Epidermal melanocyte (primary cell): ENCODE measurements at regions not wholly inside any gene's neighbourhood (a gene's known extent, or its start where the extent isn't known, plus 50 kb on each side); places are given as distances from the start of the nearest gene placed in this dataset.

Experiments
- DNase-seq: peaks from one replicate; pipeline ENCODE4 v3.0.0; 2011; ENCODE audit warnings: low spot score; ENCODE audit not compliant: insufficient read length

DNA sequence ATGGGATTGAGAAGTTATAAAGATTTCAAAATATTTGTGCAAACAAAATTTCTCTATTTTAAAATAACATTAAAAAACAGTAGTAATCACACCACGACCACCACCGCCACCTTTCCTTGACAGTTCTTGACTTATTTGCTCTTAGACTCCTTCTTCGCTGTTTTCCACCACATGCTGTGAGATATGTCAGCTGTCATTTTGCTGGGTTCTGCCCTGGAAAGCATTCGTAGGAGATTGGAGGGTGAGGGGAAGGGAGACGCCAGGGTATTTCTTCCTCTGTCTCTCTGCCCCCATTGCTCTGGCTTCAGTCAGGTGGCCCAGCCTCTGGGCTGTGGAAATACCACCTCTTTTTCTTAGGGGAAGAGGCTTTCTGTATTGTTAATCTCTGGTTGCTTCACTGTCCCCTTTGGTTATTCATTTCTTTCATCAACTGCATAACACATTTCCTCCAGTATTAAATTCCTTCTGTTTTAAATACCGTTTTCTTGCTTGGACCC lies 186.2 kb downstream of the NEDD1 start:
- no peak for DNase-seq

DNA sequence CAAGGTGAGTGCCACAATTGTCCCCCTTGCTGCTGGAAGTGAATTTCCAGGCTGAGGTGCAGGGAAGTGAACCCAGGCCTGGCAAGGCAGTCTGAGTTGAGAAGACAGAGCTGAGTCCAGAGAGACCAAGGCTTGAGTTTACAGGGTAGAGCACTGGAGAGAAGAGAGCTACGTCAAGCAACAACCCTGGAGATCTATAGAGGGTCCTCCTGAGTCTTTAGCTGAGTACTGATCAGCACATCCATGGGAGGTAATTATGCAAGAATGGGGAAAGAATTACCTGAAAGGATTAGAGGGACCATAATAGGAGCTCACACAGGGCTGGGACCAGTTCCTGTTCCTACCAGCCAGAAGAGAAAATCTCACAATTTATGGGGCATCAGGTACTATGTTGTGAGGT lies 190.7 kb downstream of the NEDD1 start:
- no peak for DNase-seq

DNA sequence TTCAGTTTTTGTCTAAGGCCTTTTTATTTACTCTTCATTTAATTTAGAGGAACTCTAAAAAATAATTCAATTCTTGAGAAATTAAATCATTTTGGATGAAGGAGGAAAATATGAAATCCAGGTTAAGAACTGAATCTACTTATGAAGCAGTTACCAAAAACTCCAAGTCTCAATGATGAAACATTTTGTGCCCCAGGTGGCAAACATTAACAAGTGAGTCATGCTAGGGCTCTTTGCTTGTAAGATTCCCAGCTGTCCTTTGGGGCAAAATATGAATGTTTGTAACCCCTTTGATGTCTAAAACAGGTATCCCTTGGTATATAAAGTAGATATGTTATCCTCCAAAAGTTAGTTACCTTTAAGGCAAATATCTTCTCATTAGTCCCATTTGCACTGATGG lies 202.4 kb downstream of the NEDD1 start:
- no peak for DNase-seq

DNA sequence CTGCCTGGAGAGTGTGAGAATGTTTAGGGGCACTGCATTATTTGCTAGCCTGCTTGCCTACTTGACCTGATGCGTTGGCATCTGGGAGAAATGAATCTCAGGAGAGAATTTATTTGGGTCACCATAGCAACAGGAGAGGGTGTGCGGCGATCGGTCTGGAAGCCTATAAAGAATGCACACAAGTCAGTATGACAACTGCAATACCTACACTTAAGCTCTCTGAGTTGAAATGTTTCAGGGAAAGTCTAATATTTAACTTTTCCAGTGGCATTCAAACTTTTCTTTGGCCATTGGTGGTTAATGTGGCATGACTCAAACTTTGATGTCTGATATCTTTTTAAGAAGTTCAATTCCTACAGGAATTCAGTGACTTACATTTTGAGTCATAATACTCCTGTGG lies 205.1 kb downstream of the NEDD1 start:
- DNase-seq, result no peak

DNA sequence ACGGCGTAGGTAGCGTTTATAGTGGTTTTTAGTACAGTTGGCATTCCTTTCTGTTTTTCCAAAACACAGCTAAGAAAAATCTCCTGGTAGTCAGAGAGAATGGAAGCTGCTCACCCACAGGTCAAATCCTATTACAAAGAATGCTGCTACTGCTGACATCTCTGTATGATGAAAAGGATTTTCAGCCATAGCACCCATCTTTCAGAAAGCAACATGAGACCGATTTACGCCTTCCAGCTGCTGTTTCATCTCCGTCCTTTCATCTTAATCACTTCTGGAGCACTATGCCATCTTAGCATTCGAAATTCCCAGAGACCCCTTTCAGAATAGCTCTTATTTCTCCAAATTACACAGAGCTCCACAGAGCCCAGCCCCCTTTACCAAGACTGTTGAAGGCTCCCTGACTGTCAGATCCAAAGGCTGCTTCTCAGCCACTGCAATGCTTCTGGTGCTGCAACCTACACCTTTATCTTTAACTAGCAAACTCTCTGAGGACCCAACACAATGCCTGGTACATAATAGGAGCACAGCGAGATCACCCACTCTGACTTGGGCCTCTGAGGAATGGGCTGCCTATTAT lies 211.8 kb downstream of the NEDD1 start:
- no peak for DNase-seq

DNA sequence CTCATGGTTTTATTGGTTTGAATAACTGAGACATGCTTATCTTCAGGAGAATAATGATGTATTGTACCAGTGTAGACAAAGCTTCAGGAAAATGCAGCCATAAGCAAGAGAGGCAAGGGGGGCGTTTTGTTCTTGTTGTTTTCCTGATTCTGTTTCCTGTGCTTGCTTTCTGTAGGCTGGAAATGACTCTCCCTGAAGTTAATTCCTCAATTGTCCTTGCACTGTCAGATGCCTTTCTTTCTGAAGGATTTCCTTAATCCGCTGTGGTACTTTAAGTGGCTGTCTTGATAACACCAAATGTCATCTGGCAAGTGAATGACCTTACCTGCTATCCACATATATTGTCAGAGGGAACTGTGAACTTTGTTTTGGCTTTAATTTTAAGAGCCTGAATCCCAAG lies 220.0 kb downstream of the NEDD1 start:
- DNase-seq, result no peak

DNA sequence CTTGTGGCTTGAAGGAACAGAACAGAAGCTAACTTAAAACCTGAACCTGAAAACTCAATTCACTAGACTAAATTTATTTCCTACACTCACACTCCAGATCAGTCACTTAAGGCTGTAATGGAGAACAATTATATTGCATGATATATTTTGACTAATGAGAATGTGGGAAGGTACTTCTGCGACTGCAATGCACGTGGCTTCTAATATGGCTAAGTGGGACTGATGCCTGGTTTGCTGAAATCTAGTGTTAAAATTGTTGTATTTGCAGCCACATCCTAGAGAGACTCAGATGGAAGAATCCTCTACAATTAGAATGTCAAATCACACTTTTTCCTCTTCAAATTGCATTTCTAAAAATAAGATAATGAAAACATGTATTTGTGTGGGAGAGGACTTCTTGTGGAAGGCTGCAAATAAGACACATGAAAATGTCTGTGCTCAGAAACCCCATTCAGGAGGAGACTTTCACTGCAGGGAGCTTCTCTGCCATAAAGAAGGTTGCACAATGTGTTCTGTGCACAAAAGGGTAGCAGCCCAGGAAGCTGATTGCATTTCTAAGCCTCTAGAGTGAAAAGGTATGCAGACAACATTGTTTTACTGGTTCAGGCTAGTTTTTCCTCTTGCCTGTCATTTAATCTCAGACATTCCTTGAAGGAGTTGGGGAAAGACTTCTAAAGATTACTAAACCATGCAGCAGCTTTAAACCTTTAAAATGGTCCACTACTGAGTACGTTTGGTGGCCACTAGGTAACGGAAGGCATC lies 224.3 kb downstream of the NEDD1 start:
- no peak for DNase-seq

DNA sequence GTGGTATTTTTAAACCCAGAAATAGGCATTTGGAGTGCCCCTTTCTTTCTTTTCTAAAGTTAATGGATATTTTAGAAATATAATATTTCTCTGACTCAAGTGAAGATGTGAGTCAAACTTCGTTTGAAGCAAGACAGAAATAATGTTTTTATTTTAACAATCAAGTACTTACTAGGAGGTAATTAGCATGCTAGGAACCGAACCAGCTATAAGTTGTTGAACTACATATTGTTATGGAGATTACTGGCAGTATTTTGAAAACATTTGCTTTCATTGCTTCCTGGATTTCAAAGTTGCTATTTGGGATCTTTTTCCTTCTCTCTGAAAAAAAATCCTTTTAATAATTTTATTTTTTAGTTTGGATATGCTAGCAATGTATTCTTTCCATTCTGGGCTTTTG lies 225.2 kb downstream of the NEDD1 start:
- DNase-seq, result no peak

DNA sequence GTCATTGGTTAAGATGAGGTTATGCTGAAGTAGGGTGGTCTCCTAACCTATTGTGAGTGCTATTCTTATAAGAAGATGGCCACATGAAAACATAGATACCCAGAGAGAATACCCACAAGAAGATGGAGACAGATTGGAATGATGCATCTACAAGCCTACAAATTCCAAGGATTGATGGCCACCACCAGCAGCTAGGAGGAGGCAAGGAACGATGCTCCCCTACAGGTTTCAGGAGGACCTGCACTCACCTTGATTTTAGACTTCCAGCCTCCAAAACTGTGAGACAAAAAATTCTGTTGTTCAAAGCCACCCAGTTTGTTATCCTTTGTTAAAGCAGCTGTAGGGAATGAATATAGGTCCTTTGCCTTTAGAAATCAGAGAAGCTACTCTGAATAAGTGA lies 227.4 kb downstream of the NEDD1 start:
- no peak for DNase-seq

DNA sequence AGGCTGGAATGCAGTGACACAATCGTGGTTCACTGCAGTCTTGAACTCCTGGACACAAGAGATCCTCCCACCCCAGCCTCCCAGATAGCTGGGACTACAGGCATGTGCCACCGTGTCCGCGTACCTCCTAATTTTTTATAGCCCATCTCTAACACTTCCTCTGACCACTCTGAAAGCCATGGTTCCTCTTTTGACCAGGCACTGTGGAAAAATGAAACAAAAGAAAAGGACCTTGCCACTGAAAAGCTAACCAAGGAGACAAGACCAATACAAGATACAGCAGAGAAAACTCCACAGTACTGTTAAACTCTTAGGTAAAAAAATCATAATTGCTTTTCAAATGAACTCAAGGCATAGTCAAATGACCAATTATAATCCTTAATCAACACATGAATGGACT lies 233.3 kb downstream of the NEDD1 start:
- DNase-seq, result no peak

DNA sequence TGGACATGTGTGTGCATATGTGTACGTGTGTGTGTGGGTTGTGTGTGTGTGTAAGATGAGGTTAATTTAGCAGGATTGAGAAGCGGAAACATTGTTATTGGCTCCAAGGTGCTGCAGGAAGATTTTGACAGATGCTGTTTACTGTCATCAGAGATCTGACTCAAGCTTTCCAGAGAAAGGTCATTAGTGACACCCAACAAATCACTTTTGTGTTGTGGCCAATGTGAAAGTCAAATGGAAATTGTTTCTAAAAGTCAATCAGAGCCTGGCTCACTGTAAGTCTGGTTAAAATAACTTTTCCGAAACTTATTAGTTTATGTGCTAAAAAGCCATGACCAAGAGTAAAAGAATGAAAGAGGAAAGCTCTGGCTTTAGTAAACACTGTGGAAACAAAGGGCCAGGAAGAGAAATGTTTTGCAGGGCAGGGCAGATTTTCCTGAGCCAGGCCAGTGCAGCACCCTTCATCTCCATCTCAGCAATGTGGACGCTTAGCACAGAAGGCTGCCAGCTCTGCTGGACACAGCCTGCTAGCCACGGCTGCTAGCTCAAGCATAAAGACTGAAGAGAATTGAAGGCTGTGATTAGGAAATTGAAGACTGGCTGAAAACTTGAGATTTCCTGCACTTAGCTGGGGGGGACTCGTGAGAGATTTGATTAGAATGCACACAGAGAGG lies 235.8 kb downstream of the NEDD1 start:
- no peak for DNase-seq

DNA sequence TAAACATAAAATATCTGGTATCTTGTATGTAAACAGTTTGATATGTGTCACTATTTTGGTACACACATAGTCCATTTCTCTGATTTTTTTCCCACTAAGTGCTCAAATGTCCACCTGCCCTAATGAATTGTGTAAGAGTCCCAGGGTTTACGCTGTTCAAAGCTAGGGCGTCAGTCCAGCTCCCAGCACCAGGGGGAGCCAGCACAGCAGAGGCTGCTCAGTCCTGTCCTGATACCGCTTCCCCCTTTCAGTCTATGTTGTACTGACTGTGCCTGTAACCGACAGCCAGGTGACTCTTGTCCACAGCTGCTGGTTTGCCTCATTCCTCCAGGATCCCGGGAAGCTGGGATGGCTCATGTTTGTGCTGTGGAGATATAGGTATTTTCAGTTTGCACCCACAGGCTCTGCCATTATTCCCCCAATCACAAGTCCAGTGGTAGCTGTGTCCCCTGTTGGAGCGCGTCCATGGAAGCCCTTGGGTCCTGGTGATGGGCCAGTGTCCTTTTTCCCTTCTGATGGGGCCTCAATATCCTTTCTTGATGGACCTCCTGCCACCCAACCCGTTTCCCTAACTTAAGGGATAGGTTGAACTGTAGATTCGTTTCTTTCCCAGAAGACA lies 242.0 kb downstream of the NEDD1 start:
- no peak for DNase-seq

DNA sequence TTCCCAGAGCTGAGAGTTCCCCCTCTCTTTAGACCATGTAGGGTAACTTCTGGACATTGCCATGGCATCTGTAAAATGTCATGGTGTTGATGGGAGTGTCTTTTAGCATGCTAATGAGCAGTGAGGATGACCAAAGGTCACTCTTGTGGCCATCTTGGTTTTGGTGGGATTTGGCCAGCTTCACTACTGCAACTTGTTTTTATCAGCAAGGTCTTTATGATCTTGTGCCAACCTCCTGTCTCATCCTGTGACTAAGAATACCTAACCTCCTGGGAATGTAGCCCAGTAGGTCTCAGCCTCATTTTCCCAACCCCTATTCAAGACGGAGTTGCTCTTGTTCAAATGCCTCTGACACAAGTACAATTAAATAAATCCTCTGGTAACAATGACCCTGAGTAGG lies 244.4 kb downstream of the NEDD1 start:
- DNase-seq, result no peak

DNA sequence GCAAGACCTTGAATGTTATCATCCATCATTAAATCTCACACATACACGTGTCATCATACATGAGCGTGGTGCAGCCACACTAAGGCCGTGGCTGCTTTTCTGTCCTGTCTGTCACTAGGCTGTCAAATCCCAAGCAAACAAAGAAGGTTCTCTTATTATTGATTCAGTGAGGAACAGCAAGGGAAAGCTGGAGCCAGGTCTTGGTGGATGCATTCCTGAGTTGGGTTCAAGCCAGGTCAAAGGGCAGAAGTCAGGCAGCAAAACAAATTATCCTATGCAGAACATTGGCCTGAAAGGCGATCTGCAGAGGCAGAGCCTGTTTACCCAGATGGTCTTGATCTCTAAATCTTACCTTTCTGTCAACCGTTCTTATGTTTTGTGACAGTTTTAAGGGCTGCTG lies 252.3 kb downstream of the NEDD1 start:
- no peak for DNase-seq

DNA sequence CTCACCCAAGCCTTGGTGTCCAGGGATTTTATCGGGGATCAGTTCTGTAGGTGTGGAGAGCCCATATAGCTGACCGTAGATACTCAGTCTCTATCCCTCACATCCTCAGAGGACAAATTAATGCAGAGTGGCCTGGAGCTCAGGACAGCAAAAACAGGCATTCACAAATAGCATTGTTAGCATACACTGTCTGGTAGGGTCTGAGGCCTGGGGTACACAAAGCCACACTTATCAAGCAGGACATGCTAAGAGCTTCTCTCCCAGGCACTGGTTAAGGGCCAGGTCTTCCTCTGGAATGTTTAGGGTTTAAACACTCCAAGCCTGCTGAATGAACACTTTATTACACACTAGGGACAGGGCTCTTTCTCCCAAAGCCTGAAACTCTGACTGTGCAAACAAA lies 253.2 kb downstream of the NEDD1 start:
- DNase-seq, result no peak

DNA sequence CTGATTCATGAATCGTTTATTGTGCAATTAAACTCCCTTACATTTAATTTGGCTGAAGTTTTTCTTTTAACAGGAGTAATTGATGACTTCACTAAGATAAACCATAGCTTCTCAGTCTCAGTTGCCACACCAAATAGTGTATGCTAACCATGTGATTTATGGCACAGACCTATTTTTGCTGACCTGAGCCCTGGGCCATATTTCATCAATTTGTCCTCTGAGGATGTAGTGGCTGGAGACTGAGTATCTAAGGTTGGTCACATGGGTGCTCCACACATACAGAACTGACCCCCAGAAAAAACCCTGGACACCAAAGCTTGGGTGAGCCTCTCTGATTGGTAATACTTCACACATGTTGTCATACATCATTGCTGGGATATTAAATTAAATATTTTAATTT lies 255.1 kb downstream of the NEDD1 start:
- no peak for DNase-seq

DNA sequence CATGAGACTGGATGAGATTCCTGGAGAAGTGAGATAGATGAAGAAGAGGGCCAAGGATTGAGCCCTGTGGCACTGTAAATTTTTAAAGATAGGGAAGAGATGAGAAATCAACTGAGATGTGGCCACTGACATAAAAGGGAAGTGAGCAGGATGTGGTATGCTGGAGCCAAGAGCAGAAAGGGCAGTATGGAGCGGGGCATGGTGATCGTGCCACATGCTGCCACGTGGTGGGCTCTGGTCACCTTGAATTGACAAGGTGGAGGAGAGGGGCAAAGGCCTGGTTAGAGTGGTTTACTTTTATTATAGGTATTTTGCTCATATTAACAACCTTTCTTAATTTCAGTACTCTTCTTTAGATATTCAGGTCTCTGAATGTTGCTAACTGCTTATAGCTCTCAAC lies 257.9 kb downstream of the NEDD1 start:
- no peak for DNase-seq

DNA sequence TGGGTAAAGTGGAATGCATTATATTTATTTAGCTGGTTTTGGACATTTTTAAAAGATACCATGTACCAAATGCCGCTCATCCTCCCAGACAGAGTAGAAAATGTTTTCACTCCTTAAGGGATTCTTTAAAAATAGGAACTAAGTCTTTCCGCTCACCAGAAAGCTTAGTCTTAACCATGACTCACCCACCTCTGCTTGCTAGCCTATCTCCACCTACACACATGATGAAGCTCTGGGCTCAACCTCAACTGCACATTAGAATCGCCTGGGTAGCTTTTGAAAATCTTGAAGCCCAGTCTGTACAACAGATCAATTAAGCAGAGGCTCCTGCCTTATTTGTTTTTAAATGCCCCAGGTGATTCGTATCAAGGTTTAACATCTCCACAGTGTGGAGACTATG lies 260.5 kb downstream of the NEDD1 start:
- DNase-seq, result no peak

DNA sequence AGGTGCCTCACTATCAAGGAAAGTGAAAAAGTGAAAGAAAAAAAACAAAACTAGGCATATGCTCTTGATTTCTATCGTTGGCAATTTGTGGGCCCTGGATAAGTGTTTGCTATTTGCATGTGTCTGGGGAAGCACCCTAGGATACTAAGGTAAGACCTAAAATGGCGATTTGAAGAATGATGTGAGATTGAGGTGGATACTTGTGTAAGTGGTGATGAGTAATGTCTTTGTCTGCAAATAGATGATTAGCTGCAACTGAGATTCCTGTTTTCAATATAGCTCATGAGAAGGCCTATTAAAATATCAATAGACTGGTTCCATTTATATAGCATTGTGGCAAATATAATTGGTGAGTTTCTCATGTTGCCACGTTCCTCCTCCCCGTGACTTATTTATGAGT lies 261.7 kb downstream of the NEDD1 start:
- DNase-seq, result no peak

DNA sequence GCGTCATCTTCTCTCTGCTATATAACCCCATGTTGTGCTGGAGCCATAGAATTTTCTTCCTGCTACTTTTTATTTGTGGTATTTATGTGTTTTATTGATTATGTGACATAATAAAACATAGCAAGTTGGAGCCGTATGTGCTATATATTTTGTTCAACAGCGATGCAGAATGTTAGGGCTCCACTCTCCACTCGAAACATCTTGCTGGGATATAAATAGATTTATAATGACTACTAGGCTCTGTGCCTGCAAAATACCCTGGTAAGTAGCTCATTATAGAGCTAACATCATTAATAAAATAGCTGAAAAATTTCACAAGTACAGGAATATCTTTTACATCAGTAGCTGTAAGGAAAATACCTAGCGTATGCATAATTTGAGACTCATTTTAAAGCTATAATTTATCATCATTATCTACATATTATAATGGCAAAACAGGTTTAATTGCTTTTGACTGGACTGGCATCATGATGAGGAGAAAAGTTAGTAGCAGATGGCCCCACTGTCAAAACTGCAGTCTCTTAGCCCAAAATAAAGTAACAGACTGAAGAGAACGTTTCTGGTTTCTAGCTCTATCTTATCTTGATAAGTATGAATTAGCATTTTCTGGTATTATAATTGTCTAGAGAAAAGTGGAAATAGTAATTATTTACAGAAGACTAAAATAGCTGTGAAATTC lies 263.0 kb downstream of the NEDD1 start:
- DNase-seq, result no peak

DNA sequence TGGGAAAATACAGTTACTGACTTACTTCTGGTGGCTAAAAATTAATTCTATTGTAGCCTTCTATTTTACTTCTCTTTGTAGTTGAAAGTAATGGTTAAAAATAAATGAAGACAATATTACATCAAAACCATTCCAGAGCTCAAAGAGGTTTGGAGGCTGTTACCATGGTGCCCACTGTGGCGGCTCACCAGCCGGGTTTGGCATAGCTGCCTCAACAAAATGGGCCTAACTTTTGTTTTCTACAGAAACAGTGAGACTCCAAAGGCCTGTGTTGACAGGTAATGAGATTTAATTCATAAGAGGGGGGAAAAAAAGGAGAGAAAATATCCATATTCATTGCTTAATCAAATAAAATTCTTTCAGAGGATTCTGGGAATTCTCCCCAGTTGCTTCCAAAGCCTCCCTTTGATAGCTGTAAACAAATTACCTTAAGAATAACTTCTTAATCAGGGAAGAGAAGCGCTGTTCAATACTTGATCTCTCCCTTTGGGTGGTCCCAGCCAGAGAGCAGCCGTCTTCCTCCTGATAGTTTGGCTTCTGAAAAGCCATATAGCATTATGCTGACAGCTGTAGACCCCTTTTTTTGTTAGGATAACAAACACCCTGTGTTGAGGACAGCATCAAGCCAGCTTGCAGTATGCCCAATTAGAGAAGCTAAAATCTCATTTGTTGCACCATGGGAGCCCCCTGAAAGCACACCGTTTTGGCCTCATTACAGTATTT lies 266.8 kb downstream of the NEDD1 start:
- no peak for DNase-seq
